ENCODE measurements at regions not wholly inside any gene's neighbourhood (a gene's known extent, or its start where the extent isn't known, plus 50 kb on each side); places are given as distances from the start of the nearest gene placed in this dataset.

DNA sequence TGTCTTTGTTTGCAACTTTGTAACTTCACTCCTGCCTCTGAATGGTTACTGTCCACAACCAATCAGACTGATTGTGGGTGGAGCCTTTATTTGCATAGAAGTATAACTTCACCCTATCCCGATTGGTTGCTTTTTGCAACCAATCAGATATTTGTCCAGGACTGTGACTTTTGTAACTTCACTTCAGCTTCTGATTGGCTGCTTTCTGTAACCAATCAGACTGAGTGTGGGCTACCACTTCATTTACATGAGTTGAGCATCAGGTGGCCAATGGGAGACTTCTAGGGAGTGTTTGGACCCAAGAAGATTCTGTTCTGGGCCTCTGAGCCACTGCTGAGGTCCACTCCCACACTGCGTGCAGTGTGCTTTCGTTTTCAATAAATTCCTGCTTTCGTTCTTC, 1810.7 kb upstream of the CDH6 start:
- no peaks in the 10 kb centered on the region for H4K20me1 ChIP-seq (replicated peaks in 1 of 2; ENCODE audit: control insufficient read depth in 1 of 2, insufficient read depth in 2 of 2, low read length in 2 of 2)
- H3K27me3 ChIP-seq (replicated peaks in 1 of 4; ENCODE audit: control insufficient read depth in 3 of 4, extremely low read depth in 1 of 4, insufficient read depth in 3 of 4, low read length in 3 of 4), result no peaks in the 10 kb centered on the region
- CTCF ChIA-PET (ENCODE audit: partially characterized antibody), result interaction anchor here (1.1 kb wide), 1 partner anchor 16 kb away, joined by 3 read pairs; no protein-coding TSS in a partner anchor
- no peak overlapping the region for H3K27ac ChIP-seq (ENCODE audit: low read depth, low read length)
- H2BK12ac ChIP-seq (ENCODE audit: low read depth, low read length), result no peak overlapping the region
- H3K14ac ChIP-seq (ENCODE audit: insufficient read length), result no peak overlapping the region
- H3K36me3 ChIP-seq (ENCODE audit: control insufficient read depth in 2 of 4, insufficient read depth in 4 of 4, low read length in 3 of 4), result no peaks in the 10 kb centered on the region
- no peak overlapping the region for H3K4me2 ChIP-seq (ENCODE audit: insufficient read depth in 1 of 2, low read depth in 2 of 2, low read length in 2 of 2)
- H2BK20ac ChIP-seq (ENCODE audit: low read length), result no peak overlapping the region
- DNase-seq (ENCODE audit: low read depth in 1 of 2, low spot score in 2 of 2), result no peak
- H3K23ac ChIP-seq (ENCODE audit: insufficient read length), result no peak overlapping the region
- no peak overlapping the region for H4K91ac ChIP-seq (replicated peaks; ENCODE audit: insufficient read length, low read length)
- no peaks in the 10 kb centered on the region for H3K9me3 ChIP-seq (ENCODE audit: insufficient read depth in 2 of 2, low read depth in 1 of 2, low read length in 1 of 2)
- H4K5ac ChIP-seq (ENCODE audit: insufficient read length, low read depth, low read length), result no peak overlapping the region
- no peak for FAIRE-seq
- H4K8ac ChIP-seq (ENCODE audit: extremely low read depth, insufficient read depth, low read length), result no peak overlapping the region
- no peaks in the 10 kb centered on the region for H3K79me2 ChIP-seq (ENCODE audit: control insufficient read depth in 1 of 2, insufficient read depth in 2 of 2, low read length in 2 of 2)
- no peaks in the 10 kb centered on the region for H3K23me2 ChIP-seq (ENCODE audit: low read depth, low read length)
- no peak overlapping the region for H3K4ac ChIP-seq (replicated peaks; ENCODE audit: insufficient read length, low read depth, low read length)
- POLR2A ChIA-PET (ENCODE audit: partially characterized antibody), result no interaction called here
- H2AFZ ChIP-seq (ENCODE audit: low read length), result no peak overlapping the region; the same call in 1 of the 2 replicates
- H3K18ac ChIP-seq (ENCODE audit: extremely low read depth, low read length), result no peak overlapping the region
- H3K56ac ChIP-seq (replicated peaks; ENCODE audit: insufficient read length, low read depth, low read length), result no peak overlapping the region
- H3K79me1 ChIP-seq (ENCODE audit: low read depth, low read length), result no peaks in the 10 kb centered on the region
- H2BK5ac ChIP-seq (ENCODE audit: low read depth, low read length), result no peak overlapping the region
- H2AK5ac ChIP-seq (ENCODE audit: low read depth, low read length), result no peak overlapping the region
- no peak overlapping the region for H3K9ac ChIP-seq (replicated peaks in 1 of 4; ENCODE audit: extremely low read depth in 1 of 4, low read depth in 3 of 4, low read length in 3 of 4)
- no peak overlapping the region for H3K4me3 ChIP-seq (ENCODE audit: extremely low read depth in 1 of 4, insufficient read depth in 2 of 4, low read depth in 3 of 4, low read length in 4 of 4)
- WGBS, 2 experiments (ENCODE audit: extremely low coverage in 1 of 2, insufficient coverage in 1 of 2, insufficient read length in 1 of 2, insufficient replicate concordance in 2 of 2, low coverage in 1 of 2, low lambda C conversion rate in 2 of 2, missing lambda C conversion rate in 1 of 2), result 92% methylated on average over 4 of the region's 4 CpGs; no CpG with 5 or more reads in 1 of the 2 experiments
- H2BK120ac ChIP-seq (replicated peaks; ENCODE audit: low read depth, low read length), result no peak overlapping the region
- TF ChIP-seq TEAD4 (IDR thresholded peaks at IDR 0.05; ENCODE audit: low read depth, low read length), result no peak
- TF ChIP-seq RBBP5 (IDR thresholded peaks at IDR 0.05; ENCODE audit: borderline replicate concordance, low read depth, low read length), result no peak
- TF ChIP-seq KDM4A (IDR thresholded peaks at IDR 0.05; ENCODE audit: low read depth, low read length, severe bottlenecking), result no peak
- no peak for TF ChIP-seq NANOG (IDR thresholded peaks at IDR 0.05; ENCODE audit: insufficient read depth, low read depth, low read length, poor library complexity, severe bottlenecking)
- TF ChIP-seq CEBPB (IDR thresholded peaks at IDR 0.05; ENCODE audit: low read depth, low read length), result no peak
- TF ChIP-seq SUZ12 (IDR thresholded peaks at IDR 0.05; ENCODE audit: low read length), result no peak
- TF ChIP-seq POLR2A (IDR thresholded peaks at IDR 0.05; ENCODE audit: control extremely low read depth in 1 of 2, low read depth in 2 of 2, low read length in 2 of 2), result no peak
- TF ChIP-seq EGR1 (IDR thresholded peaks at IDR 0.05; ENCODE audit: borderline replicate concordance, low read depth, low read length), result no peak
- no peak for TF ChIP-seq BACH1 (IDR thresholded peaks at IDR 0.05; ENCODE audit: low read length)
- TF ChIP-seq, protein P1, sequence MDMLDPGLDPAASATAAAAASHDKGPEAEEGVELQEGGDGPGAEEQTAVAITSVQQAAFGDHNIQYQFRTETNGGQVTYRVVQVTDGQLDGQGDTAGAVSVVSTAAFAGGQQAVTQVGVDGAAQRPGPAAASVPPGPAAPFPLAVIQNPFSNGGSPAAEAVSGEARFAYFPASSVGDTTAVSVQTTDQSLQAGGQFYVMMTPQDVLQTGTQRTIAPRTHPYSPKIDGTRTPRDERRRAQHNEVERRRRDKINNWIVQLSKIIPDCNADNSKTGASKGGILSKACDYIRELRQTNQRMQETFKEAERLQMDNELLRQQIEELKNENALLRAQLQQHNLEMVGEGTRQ (IDR thresholded peaks at IDR 0.05; ENCODE audit: low read length), result no peak
- H3K4me1 ChIP-seq (replicated peaks in 1 of 4; ENCODE audit: control insufficient read depth in 3 of 4, insufficient read depth in 4 of 4, low read length in 3 of 4), result no peaks in the 10 kb centered on the region
- H2BK15ac ChIP-seq (ENCODE audit: low read length), result no peak overlapping the region

Measured in H1 (cell line).